ENCODE measurements at regions not wholly inside any gene's neighbourhood (a gene's known extent, or its start where the extent isn't known, plus 50 kb on each side); places are given as distances from the start of the nearest gene placed in this dataset.

DNA sequence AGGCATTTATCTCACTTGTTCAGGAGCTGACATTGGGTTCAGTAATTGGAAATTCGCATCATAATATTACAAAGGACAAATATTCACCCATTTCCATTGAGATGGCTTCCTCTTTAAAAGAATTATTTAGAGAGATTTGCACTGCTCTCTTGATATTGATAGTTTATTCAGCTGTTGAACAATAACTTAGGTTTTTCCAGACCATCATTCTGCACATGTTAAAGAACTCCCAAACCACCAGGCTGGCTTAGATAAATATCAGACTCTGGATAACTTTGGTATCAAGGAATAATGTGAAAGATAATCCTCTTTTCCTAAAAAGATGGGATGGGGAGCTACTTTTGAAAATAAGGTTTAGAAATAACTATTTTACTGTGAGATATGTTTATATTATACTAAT, 154.0 kb downstream of the GASK1B start:
- no peaks in the 10 kb centered on the region for H3K9me2 ChIP-seq (ENCODE audit: insufficient read depth)
- intact Hi-C loops (cut with micrococcal nuclease; ENCODE audit: unreplicated experiment), result no loop called here
- H3K79me2 ChIP-seq (ENCODE audit: low read depth), result no peaks in the 10 kb centered on the region
- TF ChIP-seq CTCF (conservative IDR thresholded peaks at IDR 0.05) (no peak), EZH2 (IDR thresholded peaks at IDR 0.05; ENCODE audit: low read depth) (no peak)
- CTCF ChIA-PET, result no interaction called here
- H3K4me3 ChIP-seq, result no peak overlapping the region
- peaks cover 23% of the 10 kb centered on the region for H3K4me1 ChIP-seq (replicated peaks; ENCODE audit: insufficient read depth)
- no peak overlapping the region for H3K27ac ChIP-seq
- H3K4me2 ChIP-seq, result no peak overlapping the region
- POLR2A ChIA-PET (ENCODE audit: unreplicated experiment), result no interaction called here
- H3K27me3 ChIP-seq (ENCODE audit: insufficient read depth, low read depth), result no peaks in the 10 kb centered on the region
- DNase-seq, result no peak
- no TSS peak for BruUV-seq (replicated peaks)
- H3K9me3 ChIP-seq (ENCODE audit: insufficient read depth, low read depth), result no peaks in the 10 kb centered on the region
- H4K20me1 ChIP-seq (ENCODE audit: insufficient read depth), result no peaks in the 10 kb centered on the region
- no peaks in the 10 kb centered on the region for H3F3A ChIP-seq (ENCODE audit: insufficient read depth, low read depth)
- H3K36me3 ChIP-seq (ENCODE audit: low read depth), result no peaks in the 10 kb centered on the region
- H2AFZ ChIP-seq, result no peak overlapping the region

DNA sequence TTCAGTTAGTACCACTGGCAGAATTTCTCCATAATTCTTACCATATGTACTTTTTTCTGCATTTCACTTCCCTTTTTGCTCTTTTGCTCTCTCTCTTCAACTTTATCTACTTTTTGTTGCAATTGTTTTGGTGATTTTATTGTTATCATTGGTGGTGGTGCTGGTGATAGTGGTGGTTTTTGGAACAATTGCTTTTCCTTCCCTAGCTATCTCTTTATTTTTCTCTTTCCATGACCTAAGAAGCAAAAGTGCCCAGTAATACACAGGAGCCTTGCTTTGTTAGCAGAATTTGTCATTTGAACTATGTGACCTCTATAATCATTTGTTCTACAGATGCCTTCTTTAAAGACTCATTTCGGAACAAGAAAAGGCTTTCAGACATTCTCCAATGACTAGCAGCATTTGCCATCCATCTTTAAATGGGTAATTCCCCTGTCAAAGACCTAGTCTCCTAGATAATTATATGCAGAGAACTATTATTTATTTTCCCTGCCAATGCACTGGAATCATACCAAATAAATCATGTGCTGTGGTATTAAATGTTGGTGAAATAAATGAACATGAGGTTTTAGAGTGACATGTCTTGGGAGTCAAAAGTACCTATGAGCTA, 154.5 kb downstream of the GASK1B start:
- H3K36me3 ChIP-seq (ENCODE audit: low read depth), result no peaks in the 10 kb centered on the region
- no peaks in the 10 kb centered on the region for H3K79me2 ChIP-seq (ENCODE audit: low read depth)
- DNase-seq, result no peak
- TF ChIP-seq CTCF (conservative IDR thresholded peaks at IDR 0.05) (no peak), EZH2 (IDR thresholded peaks at IDR 0.05; ENCODE audit: low read depth) (no peak)
- no TSS peak for BruUV-seq (replicated peaks)
- H4K20me1 ChIP-seq (ENCODE audit: insufficient read depth), result no peaks in the 10 kb centered on the region
- H3K4me3 ChIP-seq, result no peak overlapping the region
- intact Hi-C loops (cut with micrococcal nuclease; ENCODE audit: unreplicated experiment), result no loop called here
- no peak overlapping the region for H2AFZ ChIP-seq
- CTCF ChIA-PET, result no interaction called here
- peaks cover 19% of the 10 kb centered on the region for H3K4me1 ChIP-seq (replicated peaks; ENCODE audit: insufficient read depth)
- H3K9me2 ChIP-seq (ENCODE audit: insufficient read depth), result no peaks in the 10 kb centered on the region
- no peaks in the 10 kb centered on the region for H3K9me3 ChIP-seq (ENCODE audit: insufficient read depth, low read depth)
- POLR2A ChIA-PET (ENCODE audit: unreplicated experiment), result no interaction called here
- H3F3A ChIP-seq (ENCODE audit: insufficient read depth, low read depth), result no peaks in the 10 kb centered on the region
- H3K27ac ChIP-seq, result no peak overlapping the region
- no peak overlapping the region for H3K4me2 ChIP-seq
- H3K27me3 ChIP-seq (ENCODE audit: insufficient read depth, low read depth), result no peaks in the 10 kb centered on the region

DNA sequence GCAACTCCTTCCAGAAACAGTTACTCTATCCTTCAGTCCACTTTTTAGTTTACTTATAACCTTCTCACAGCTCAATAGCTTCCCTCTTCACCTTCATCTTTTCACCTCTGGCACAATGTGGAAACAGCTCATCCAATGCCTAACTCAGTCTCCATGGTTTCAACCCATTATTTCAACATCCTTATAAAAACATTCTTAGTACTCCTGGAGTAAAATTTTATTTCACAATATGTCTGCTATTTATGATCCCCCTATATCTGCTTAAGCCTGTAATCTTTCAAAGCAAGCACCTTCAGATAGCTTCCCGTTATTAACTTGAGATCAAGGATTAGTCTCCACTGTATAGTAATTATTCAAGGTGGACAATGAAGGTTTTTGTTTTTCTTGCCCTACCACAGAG, 156.3 kb downstream of the GASK1B start:
- no peaks in the 10 kb centered on the region for H3K27me3 ChIP-seq (ENCODE audit: insufficient read depth, low read depth)
- ChIA-PET POLR2A (ENCODE audit: unreplicated experiment) (no interaction called here), CTCF (no interaction called here)
- no peaks in the 10 kb centered on the region for H3F3A ChIP-seq (ENCODE audit: insufficient read depth, low read depth)
- TF ChIP-seq EZH2 (IDR thresholded peaks at IDR 0.05; ENCODE audit: low read depth), result no peak
- TF ChIP-seq CTCF (conservative IDR thresholded peaks at IDR 0.05), result no peak
- peaks cover 19% of the 10 kb centered on the region for H3K4me1 ChIP-seq (replicated peaks; ENCODE audit: insufficient read depth)
- H3K36me3 ChIP-seq (ENCODE audit: low read depth), result no peaks in the 10 kb centered on the region
- H3K4me2 ChIP-seq, result no peak overlapping the region
- no peaks in the 10 kb centered on the region for H3K9me2 ChIP-seq (ENCODE audit: insufficient read depth)
- no peak overlapping the region for H3K27ac ChIP-seq
- no peak for DNase-seq
- no peaks in the 10 kb centered on the region for H3K9me3 ChIP-seq (ENCODE audit: insufficient read depth, low read depth)
- no TSS peak for BruUV-seq (replicated peaks)
- H4K20me1 ChIP-seq (ENCODE audit: insufficient read depth), result no peaks in the 10 kb centered on the region
- H3K79me2 ChIP-seq (ENCODE audit: low read depth), result no peaks in the 10 kb centered on the region
- intact Hi-C loops (cut with micrococcal nuclease; ENCODE audit: unreplicated experiment), result no loop called here
- H2AFZ ChIP-seq, result no peak overlapping the region
- H3K4me3 ChIP-seq, result no peak overlapping the region

All from PC-9 (cell line).